HG02884 (cell line): ENCODE measurements at regions not wholly inside any gene's neighbourhood (a gene's known extent, or its start where the extent isn't known, plus 50 kb on each side); places are given as distances from the start of the nearest gene placed in this dataset.
A peak's percentile ranks its signal among the peaks of the same experiment; 100 is the strongest.
"Not testable (repeated sequence)": the region's sequence is repeated elsewhere in the genome, so short reads cannot be mapped to it uniquely, and the experiment has no call there.

Experiments
- ATAC-seq: cut with Tn5 transposase; IDR thresholded peaks from one replicate; pipeline ENCODE4 v1.9.1; 2021; ENCODE audit warnings: mild to moderate bottlenecking, moderate library complexity; ENCODE audit not compliant: unreplicated experiment

- no peak for ATAC-seq
These were observed 195.5 kb upstream of the FBXL4 start for GRCh38 chr6:99143108-99143861.

GRCh38 chr6:99141906-99142305 lies 194.2 kb upstream of the FBXL4 start:
- not testable (repeated sequence) for ATAC-seq

GRCh38 chr6:99138445-99138844 lies 190.7 kb upstream of the FBXL4 start:
- no peak for ATAC-seq

GRCh38 chr6:99137314-99137713 lies 189.6 kb upstream of the FBXL4 start:
- no peak for ATAC-seq

- ATAC-seq = no peak
These were observed 188.7 kb upstream of the FBXL4 start for GRCh38 chr6:99136488-99136887.

GRCh38 chr6:99132026-99132635 lies 184.4 kb upstream of the FBXL4 start:
- no peak for ATAC-seq

GRCh38 chr6:99130897-99131873 lies 183.4 kb upstream of the FBXL4 start:
- ATAC-seq = no peak

- ATAC-seq = no peak
These were observed 182.1 kb upstream of the FBXL4 start for GRCh38 chr6:99129835-99130234.

GRCh38 chr6:99121748-99122147 lies 174.0 kb upstream of the FBXL4 start:
- ATAC-seq = no peak

GRCh38 chr6:99120641-99121040 lies 172.9 kb upstream of the FBXL4 start:
- ATAC-seq = no peak

GRCh38 chr6:99119109-99120031 lies 171.6 kb upstream of the FBXL4 start:
- ATAC-seq = peak; percentile 68

- ATAC-seq = no peak
These were observed 167.1 kb upstream of the FBXL4 start for GRCh38 chr6:99114769-99115406.

GRCh38 chr6:99111590-99111989 lies 163.8 kb upstream of the FBXL4 start:
- no peak for ATAC-seq

GRCh38 chr6:99110029-99110428 lies 162.3 kb upstream of the FBXL4 start:
- ATAC-seq = no peak

- ATAC-seq = no peak
These were observed 156.5 kb upstream of the FBXL4 start for GRCh38 chr6:99104218-99104617.

- no peak for ATAC-seq
These were observed 151.5 kb upstream of the FBXL4 start for GRCh38 chr6:99099243-99099642.

GRCh38 chr6:99096170-99096569 lies 148.4 kb upstream of the FBXL4 start:
- no peak for ATAC-seq

GRCh38 chr6:99093456-99094190 lies 145.9 kb upstream of the FBXL4 start:
- ATAC-seq = no peak

- ATAC-seq = no peak
These were observed 144.7 kb upstream of the FBXL4 start for GRCh38 chr6:99092461-99092860.
